Nephron (organoid): ENCODE measurements at regions not wholly inside any gene's neighbourhood (a gene's known extent, or its start where the extent isn't known, plus 50 kb on each side); places are given as distances from the start of the nearest gene placed in this dataset.

ENCODE experiments used
- H3K27ac Mint-ChIP-seq, 3 experiments: 2 replicates each; pipeline ENCODE4 v1.8.0; 2020; ENCODE audit warnings: mixed read lengths in 3 of 3, mild to moderate bottlenecking in 2 of 3, moderate library complexity in 1 of 3
- H3K27me3 Mint-ChIP-seq: 2 replicates; pipeline ENCODE4 v1.8.0; 2021; ENCODE audit warnings: low read depth, mild to moderate bottlenecking, moderate library complexity, mixed read lengths
- H3K36me3 Mint-ChIP-seq: 2 replicates; pipeline ENCODE4 v1.8.0; 2020; ENCODE audit warnings: low read depth, mixed read lengths
- H3K4me1 Mint-ChIP-seq: 2 replicates; pipeline ENCODE4 v1.8.0; 2020; ENCODE audit warnings: mixed read lengths
- H3K4me3 Mint-ChIP-seq, 3 experiments: 2 replicates each; pipeline ENCODE4 v1.8.0; 2020; ENCODE audit warnings: mild to moderate bottlenecking in 3 of 3, mixed read lengths in 3 of 3, moderate library complexity in 2 of 3
- H3K9me3 Mint-ChIP-seq: 2 replicates; pipeline ENCODE4 v1.8.0; 2020; ENCODE audit warnings: mixed read lengths
- TF ChIP-seq, protein P1 (sequence below), 3 experiments: fragments of 200-600 bp; sonication (generic); IDR thresholded peaks; one replicate each; pipeline ENCODE4 v1.5.0; 2021; ENCODE audit warnings: antibody characterized with exemption in 3 of 3; ENCODE audit not compliant: unreplicated experiment in 3 of 3

DNA sequence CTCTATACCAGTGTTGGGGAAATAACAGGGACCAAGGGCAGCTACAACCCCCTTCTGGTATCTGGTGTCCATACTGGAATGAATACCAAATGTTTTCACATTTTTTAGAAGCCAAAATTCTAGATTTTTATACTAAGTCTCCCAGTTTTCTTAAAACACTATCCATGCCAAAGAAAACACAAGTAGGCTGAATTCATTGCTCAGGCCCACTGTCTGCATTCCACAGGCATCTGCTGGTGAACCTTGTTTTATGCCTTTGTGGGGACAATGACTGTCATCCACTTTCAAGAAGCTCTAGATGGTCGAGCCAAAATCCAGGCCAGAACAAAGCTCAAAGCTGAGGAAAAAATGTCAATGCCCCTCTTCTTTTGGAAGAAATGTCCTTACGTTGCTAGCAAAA, 213.4 kb upstream of the RASGEF1B start:
- no peak overlapping the region for H3K4me3 Mint-ChIP-seq

DNA sequence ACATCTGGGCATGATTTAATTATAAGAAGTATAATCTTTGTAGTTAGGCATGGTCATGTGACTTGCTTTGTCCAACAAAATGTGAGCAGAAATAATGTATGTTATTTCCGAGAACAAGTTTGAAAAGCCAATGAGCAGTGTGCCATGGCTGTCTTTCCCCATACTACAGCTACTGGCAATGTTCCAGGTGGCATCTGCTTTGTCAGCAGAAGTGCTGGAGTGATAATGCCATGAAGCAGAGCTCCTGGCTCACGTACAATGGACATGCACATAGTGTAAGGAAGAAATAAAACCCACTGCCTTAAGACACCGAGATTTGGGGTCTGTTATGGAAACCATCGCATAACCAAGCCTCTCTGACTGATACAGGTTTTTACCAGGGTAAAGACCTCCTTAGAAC, 212.6 kb upstream of the RASGEF1B start:
- Mint-ChIP-seq H3K27me3 (peaks cover 20% of the 10 kb centered on the region), H3K4me3 (no peak overlapping the region), H3K9me3 (no peaks in the 10 kb centered on the region), H3K36me3 (no peaks in the 10 kb centered on the region), H3K27ac (no peak overlapping the region), H3K4me1 (peaks cover 5% of the 10 kb centered on the region)
- TF ChIP-seq, protein P1, sequence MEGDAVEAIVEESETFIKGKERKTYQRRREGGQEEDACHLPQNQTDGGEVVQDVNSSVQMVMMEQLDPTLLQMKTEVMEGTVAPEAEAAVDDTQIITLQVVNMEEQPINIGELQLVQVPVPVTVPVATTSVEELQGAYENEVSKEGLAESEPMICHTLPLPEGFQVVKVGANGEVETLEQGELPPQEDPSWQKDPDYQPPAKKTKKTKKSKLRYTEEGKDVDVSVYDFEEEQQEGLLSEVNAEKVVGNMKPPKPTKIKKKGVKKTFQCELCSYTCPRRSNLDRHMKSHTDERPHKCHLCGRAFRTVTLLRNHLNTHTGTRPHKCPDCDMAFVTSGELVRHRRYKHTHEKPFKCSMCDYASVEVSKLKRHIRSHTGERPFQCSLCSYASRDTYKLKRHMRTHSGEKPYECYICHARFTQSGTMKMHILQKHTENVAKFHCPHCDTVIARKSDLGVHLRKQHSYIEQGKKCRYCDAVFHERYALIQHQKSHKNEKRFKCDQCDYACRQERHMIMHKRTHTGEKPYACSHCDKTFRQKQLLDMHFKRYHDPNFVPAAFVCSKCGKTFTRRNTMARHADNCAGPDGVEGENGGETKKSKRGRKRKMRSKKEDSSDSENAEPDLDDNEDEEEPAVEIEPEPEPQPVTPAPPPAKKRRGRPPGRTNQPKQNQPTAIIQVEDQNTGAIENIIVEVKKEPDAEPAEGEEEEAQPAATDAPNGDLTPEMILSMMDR (IDR thresholded peaks at IDR 0.05; ENCODE audit: unreplicated experiment in 3 of 3), result no peak

More for the DNA sequence above, 213.4 kb upstream of the RASGEF1B start:
- Mint-ChIP-seq H3K9me3 (no peaks in the 10 kb centered on the region), H3K27ac (peak overlapping the region in 1 of 3 experiments; percentile 35), H3K27me3 (peaks cover 18% of the 10 kb centered on the region), H3K4me1 (peaks cover 5% of the 10 kb centered on the region), H3K36me3 (no peaks in the 10 kb centered on the region)
- TF ChIP-seq, protein P1 (IDR thresholded peaks at IDR 0.05; ENCODE audit: unreplicated experiment in 3 of 3), result no peak

DNA sequence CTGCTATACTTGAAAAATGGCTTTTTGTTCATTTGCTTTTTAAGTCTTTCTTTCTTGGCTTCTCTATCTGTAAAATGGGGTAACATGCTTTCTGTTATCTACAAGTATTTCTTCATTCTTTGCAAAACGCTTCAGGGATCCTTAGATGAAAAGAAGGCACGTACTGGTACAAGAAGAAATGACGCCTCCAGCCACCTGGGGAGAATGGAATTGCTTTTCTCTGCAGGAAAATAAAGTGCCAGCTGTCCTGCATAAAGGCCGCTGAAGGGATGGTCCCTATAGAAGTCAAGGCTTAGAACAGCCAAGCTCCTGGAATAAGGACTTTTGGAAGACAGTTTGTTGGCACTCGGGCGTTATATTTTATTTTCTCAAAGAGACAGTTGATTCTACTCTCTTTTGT, 210.8 kb upstream of the RASGEF1B start:
- TF ChIP-seq, protein P1 (IDR thresholded peaks at IDR 0.05; ENCODE audit: unreplicated experiment in 3 of 3), result no peak
- Mint-ChIP-seq H3K27me3 (peaks cover 20% of the 10 kb centered on the region), H3K9me3 (no peaks in the 10 kb centered on the region), H3K4me3 (no peak overlapping the region), H3K4me1 (peaks cover 23% of the 10 kb centered on the region), H3K27ac (no peak overlapping the region), H3K36me3 (no peaks in the 10 kb centered on the region)

DNA sequence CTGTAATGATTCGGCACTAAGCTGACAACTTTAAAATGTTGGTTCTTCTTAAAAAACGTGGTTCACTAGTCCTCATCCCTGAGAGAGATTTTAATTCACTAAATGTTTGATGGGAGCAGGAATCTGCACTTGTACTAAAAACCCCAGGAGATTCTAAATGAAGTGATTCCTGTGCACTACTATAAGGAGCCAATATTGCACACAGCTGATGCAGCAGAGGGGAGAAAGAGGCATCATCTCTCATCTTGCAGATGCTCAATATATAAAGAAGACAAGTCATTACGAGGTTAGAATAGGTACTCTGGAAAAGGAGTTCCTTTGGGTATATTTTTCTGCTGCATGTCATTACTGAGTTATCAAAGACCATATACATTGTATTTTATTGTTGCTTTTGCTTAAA, 207.6 kb upstream of the RASGEF1B start:
- Mint-ChIP-seq H3K27me3 (peaks cover 20% of the 10 kb centered on the region), H3K36me3 (no peaks in the 10 kb centered on the region), H3K4me3 (no peak overlapping the region), H3K4me1 (peaks cover 34% of the 10 kb centered on the region), H3K9me3 (no peaks in the 10 kb centered on the region), H3K27ac (no peak overlapping the region)
- TF ChIP-seq, protein P1 (IDR thresholded peaks at IDR 0.05; ENCODE audit: unreplicated experiment in 3 of 3), result no peak

DNA sequence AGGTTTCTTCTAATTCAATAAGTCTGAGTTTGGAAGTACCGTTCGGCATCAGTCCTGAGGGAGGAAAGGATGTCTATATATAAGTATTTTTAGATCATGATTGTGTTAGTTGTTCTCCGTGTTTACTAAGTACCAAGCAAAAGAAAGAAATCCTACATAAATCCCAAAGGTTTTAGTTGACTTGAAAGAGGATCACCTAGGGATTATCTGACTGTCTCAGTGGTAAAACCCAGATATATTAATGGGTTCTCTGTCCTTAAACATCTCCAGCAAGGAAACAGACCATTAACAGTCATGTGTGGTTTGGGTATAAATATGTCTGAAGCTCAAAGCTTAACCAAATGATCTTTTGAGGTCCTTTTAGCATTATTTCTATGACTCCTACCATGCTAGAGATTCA, 207.1 kb upstream of the RASGEF1B start:
- Mint-ChIP-seq H3K36me3 (no peaks in the 10 kb centered on the region), H3K27ac (no peak overlapping the region), H3K4me3 (no peak overlapping the region), H3K9me3 (no peaks in the 10 kb centered on the region), H3K4me1 (peaks cover 37% of the 10 kb centered on the region), H3K27me3 (peaks cover 20% of the 10 kb centered on the region)
- TF ChIP-seq, protein P1 (IDR thresholded peaks at IDR 0.05; ENCODE audit: unreplicated experiment in 3 of 3), result no peak

DNA sequence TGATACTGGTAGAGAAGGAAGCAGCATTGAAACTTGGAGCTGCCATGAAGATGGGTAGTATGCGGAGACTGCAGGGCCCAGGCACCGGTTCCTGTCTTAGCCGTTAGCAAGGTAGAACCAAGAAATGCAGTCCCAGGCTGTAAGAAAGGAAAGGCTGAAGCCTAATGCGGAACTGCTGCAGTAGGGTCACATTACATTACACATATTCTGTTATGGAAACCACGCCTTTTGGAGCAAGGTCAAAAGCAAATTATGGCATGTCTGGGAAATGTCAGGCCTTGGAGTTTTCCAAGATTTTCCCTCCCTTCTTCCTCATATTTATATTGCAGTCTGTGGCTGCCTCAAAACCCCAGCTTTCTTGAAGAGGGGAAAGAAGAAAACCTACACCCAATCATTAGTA, 204.8 kb upstream of the RASGEF1B start:
- no peaks in the 10 kb centered on the region for H3K36me3 Mint-ChIP-seq
- H3K9me3 Mint-ChIP-seq, result no peaks in the 10 kb centered on the region
- H3K27me3 Mint-ChIP-seq, result peaks cover 14% of the 10 kb centered on the region
- TF ChIP-seq, protein P1 (IDR thresholded peaks at IDR 0.05; ENCODE audit: unreplicated experiment in 3 of 3), result no peak
- no peak overlapping the region for H3K4me3 Mint-ChIP-seq
- peak overlapping the region; percentile 22 to 93 (median 82) for H3K27ac Mint-ChIP-seq
- H3K4me1 Mint-ChIP-seq, result peaks cover 48% of the 10 kb centered on the region
